Lung microvascular endothelial cell (primary cell): ENCODE measurements at regions not wholly inside any gene's neighbourhood (a gene's known extent, or its start where the extent isn't known, plus 50 kb on each side); places are given as distances from the start of the nearest gene placed in this dataset.

Experiments used
- DNase-seq, 2 donors: peaks; one replicate each; pipeline versions ENCODE4 v3.0.0 to v3.0.0-alpha.2; 2010; ENCODE audit warnings: low read depth in 2 of 2

DNA sequence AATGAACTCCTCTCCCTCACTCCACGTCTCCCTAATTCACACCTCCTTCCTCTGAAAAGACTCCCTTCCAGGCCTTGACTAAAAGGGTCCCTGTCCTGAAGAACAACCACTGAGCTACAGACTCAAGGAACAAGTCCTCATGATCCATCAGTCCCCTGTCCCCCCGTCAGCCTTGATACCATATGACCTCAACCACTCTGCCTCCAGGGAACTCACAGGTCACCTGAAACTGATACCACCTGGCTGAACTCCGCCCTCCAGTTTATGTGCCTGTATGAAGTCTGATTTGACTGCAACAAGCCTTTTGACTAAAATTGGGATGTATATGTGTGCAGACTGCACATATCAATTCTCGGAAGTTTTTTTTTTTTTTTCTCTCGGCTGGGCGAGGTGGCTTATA, 88.7 kb downstream of the UGCG start:
- no peak for DNase-seq

DNA sequence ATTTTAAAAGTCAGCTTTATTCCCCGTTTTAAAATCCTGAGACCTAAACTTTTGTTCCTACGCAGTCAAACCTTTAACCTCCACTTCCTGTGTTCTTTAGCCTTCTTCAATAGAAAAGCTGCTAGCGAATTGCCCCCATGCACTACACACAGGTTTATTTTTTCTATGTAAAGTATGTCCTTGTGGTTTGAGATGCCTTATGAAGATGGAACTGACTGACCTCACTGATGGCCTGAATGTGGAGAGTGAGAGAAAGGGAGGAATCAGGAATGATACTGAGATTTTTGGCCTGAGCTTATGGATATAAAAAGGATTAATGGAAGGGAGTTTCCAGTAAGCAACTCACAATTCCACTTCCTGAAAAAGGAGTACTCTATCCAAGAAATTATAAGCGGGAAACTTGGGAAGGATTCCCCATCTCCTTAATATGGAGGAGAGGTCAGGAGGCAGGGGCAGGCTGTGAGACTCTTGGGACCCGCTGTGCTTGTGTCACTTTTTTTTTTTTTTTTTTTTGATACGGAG, 89.5 kb downstream of the UGCG start:
- peak; percentile 6 to 11 for DNase-seq
